ENCODE measurements at regions not wholly inside any gene's neighbourhood (a gene's known extent, or its start where the extent isn't known, plus 50 kb on each side); places are given as distances from the start of the nearest gene placed in this dataset.

- TF ChIP-seq GLIS3 (CRISPR knock-in tag; IDR thresholded peaks at IDR 0.05) (no peak), ZC3H10 (CRISPR knock-in tag; IDR thresholded peaks at IDR 0.05) (no peak), ZFP3 (CRISPR knock-in tag; IDR thresholded peaks at IDR 0.05) (no peak)
- TF ChIP-seq, protein P1, sequence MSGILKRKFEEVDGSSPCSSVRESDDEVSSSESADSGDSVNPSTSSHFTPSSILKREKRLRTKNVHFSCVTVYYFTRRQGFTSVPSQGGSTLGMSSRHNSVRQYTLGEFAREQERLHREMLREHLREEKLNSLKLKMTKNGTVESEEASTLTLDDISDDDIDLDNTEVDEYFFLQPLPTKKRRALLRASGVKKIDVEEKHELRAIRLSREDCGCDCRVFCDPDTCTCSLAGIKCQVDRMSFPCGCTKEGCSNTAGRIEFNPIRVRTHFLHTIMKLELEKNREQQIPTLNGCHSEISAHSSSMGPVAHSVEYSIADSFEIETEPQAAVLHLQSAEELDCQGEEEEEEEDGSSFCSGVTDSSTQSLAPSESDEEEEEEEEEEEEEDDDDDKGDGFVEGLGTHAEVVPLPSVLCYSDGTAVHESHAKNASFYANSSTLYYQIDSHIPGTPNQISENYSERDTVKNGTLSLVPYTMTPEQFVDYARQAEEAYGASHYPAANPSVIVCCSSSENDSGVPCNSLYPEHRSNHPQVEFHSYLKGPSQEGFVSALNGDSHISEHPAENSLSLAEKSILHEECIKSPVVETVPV (CRISPR knock-in tag; IDR thresholded peaks at IDR 0.05), result no peak
- no peak for ATAC-seq
Measured at GRCh38 chr13:65307056-65307455, 1923.1 kb downstream of the PCDH9 start.

- no peak for TF ChIP-seq ZNF8 (CRISPR knock-in tag; IDR thresholded peaks at IDR 0.05)
- no peak for TF ChIP-seq ZFP30 (CRISPR knock-in tag; IDR thresholded peaks at IDR 0.05)
- no peak for TF ChIP-seq ISL1 (CRISPR knock-in tag; IDR thresholded peaks at IDR 0.05)
- TF ChIP-seq OSR1 (CRISPR knock-in tag; IDR thresholded peaks at IDR 0.05), result no peak
- TF ChIP-seq ZNF70 (CRISPR knock-in tag; IDR thresholded peaks at IDR 0.05), result no peak
- TF ChIP-seq ARNTL (CRISPR knock-in tag; IDR thresholded peaks at IDR 0.05; ENCODE audit: borderline replicate concordance, low read depth), result no peak
- TF ChIP-seq ZNF565 (CRISPR knock-in tag; conservative IDR thresholded peaks at IDR 0.05; ENCODE audit: low read depth), result no peak
- TF ChIP-seq POU6F1 (CRISPR knock-in tag; IDR thresholded peaks at IDR 0.05; ENCODE audit: borderline replicate concordance, low read depth), result no peak
- no peak for ATAC-seq
Measured at GRCh38 chr13:65302691-65303090, 1927.4 kb downstream of the PCDH9 start.

DNA sequence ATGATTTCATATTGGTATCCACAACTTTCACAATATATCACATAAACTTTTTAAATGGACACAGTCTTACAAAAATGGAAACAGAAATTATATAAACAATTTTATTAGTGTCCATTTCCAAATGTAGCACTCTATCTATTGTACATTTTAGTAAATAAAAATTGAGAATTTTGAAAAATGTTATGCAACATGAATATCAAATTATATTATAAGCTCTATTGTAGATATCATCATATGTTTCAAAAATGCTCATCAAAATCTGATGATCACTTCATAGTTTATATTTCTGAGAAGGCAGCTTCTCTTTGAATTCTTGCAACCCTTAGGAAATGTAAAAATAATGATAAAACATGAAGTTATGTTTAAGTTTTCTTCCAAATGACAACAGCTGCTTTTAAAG, 1928.6 kb downstream of the PCDH9 start:
- TF ChIP-seq, protein P1 (CRISPR knock-in tag; IDR thresholded peaks at IDR 0.05), result no peak
- TF ChIP-seq SNAI2 (CRISPR knock-in tag; IDR thresholded peaks at IDR 0.05) (no peak), BACH2 (CRISPR knock-in tag; IDR thresholded peaks at IDR 0.05; ENCODE audit: borderline replicate concordance) (no peak), TSHZ2 (CRISPR knock-in tag; IDR thresholded peaks at IDR 0.05) (no peak), ESRRG (CRISPR knock-in tag; IDR thresholded peaks at IDR 0.05) (no peak), RARB (CRISPR knock-in tag; IDR thresholded peaks at IDR 0.05) (no peak), POU6F1 (CRISPR knock-in tag; IDR thresholded peaks at IDR 0.05; ENCODE audit: borderline replicate concordance, low read depth) (no peak), PPARA (CRISPR knock-in tag; IDR thresholded peaks at IDR 0.05; ENCODE audit: borderline replicate concordance) (no peak), GLIS3 (CRISPR knock-in tag; IDR thresholded peaks at IDR 0.05) (no peak), ARNTL (CRISPR knock-in tag; IDR thresholded peaks at IDR 0.05; ENCODE audit: borderline replicate concordance, low read depth) (no peak), ZC3H10 (CRISPR knock-in tag; IDR thresholded peaks at IDR 0.05) (no peak), ZNF565 (CRISPR knock-in tag; conservative IDR thresholded peaks at IDR 0.05; ENCODE audit: low read depth) (no peak)
- TF ChIP-seq, protein P2, sequence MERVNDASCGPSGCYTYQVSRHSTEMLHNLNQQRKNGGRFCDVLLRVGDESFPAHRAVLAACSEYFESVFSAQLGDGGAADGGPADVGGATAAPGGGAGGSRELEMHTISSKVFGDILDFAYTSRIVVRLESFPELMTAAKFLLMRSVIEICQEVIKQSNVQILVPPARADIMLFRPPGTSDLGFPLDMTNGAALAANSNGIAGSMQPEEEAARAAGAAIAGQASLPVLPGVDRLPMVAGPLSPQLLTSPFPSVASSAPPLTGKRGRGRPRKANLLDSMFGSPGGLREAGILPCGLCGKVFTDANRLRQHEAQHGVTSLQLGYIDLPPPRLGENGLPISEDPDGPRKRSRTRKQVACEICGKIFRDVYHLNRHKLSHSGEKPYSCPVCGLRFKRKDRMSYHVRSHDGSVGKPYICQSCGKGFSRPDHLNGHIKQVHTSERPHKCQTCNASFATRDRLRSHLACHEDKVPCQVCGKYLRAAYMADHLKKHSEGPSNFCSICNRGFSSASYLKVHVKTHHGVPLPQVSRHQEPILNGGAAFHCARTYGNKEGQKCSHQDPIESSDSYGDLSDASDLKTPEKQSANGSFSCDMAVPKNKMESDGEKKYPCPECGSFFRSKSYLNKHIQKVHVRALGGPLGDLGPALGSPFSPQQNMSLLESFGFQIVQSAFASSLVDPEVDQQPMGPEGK (CRISPR knock-in tag; IDR thresholded peaks at IDR 0.05; ENCODE audit: borderline replicate concordance), result no peak
- no peak for ATAC-seq
